ENCODE measurements at regions not wholly inside any gene's neighbourhood (a gene's known extent, or its start where the extent isn't known, plus 50 kb on each side); places are given as distances from the start of the nearest gene placed in this dataset.
A peak's percentile ranks its signal among the peaks of the same experiment; 100 is the strongest.
"Not testable (repeated sequence)": the region's sequence is repeated elsewhere in the genome, so short reads cannot be mapped to it uniquely, and the experiment has no call there.

GRCh38 chr4:29948451-29948850, 771.7 kb upstream of the PCDH7 start:
- no peak for DNase-seq (ENCODE audit: low read depth)

GRCh38 chr4:29948858-29949257, 771.3 kb upstream of the PCDH7 start:
- no peak for DNase-seq (ENCODE audit: low read depth)

- no peak for DNase-seq (ENCODE audit: low read depth)
Measured at GRCh38 chr4:29966386-29966785, 753.8 kb upstream of the PCDH7 start.

GRCh38 chr4:29970626-29971025, 749.5 kb upstream of the PCDH7 start:
- peak; percentile 9 for DNase-seq (ENCODE audit: low read depth)

- DNase-seq (ENCODE audit: low read depth): no peak
Measured at GRCh38 chr4:29972121-29972520, 748.0 kb upstream of the PCDH7 start.

- no peak for DNase-seq (ENCODE audit: low read depth)
Measured at GRCh38 chr4:29983890-29984289, 736.3 kb upstream of the PCDH7 start.

- DNase-seq (ENCODE audit: low read depth): no peak
Measured at GRCh38 chr4:30001628-30002027, 718.5 kb upstream of the PCDH7 start.

GRCh38 chr4:30002341-30002740, 717.8 kb upstream of the PCDH7 start:
- no peak for DNase-seq (ENCODE audit: low read depth)

GRCh38 chr4:30005995-30006394, 714.2 kb upstream of the PCDH7 start:
- DNase-seq (ENCODE audit: low read depth): no peak

GRCh38 chr4:30024526-30024925, 695.6 kb upstream of the PCDH7 start:
- DNase-seq (ENCODE audit: low read depth): no peak

- no peak for DNase-seq (ENCODE audit: low read depth)
Measured at GRCh38 chr4:30028826-30029225, 691.3 kb upstream of the PCDH7 start.

- no peak for DNase-seq (ENCODE audit: low read depth)
Measured at GRCh38 chr4:30056016-30056766, 664.0 kb upstream of the PCDH7 start.

GRCh38 chr4:30068234-30068633, 651.9 kb upstream of the PCDH7 start:
- no peak for DNase-seq (ENCODE audit: low read depth)

GRCh38 chr4:30073011-30073710, 647.0 kb upstream of the PCDH7 start:
- DNase-seq (ENCODE audit: low read depth): peak; percentile 15

GRCh38 chr4:30092420-30093128, 627.6 kb upstream of the PCDH7 start:
- DNase-seq (ENCODE audit: low read depth): not testable (repeated sequence)

- DNase-seq (ENCODE audit: low read depth): peak; percentile 74
Measured at GRCh38 chr4:30094887-30095286, 625.3 kb upstream of the PCDH7 start.

GRCh38 chr4:30103455-30103854, 616.7 kb upstream of the PCDH7 start:
- DNase-seq (ENCODE audit: low read depth): peak; percentile 39

- no peak for DNase-seq (ENCODE audit: low read depth)
Measured at GRCh38 chr4:30116401-30116800, 603.8 kb upstream of the PCDH7 start.

GRCh38 chr4:30117433-30117832, 602.7 kb upstream of the PCDH7 start:
- no peak for DNase-seq (ENCODE audit: low read depth)

- no peak for DNase-seq (ENCODE audit: low read depth)
Measured at GRCh38 chr4:30122711-30123110, 597.5 kb upstream of the PCDH7 start.

GRCh38 chr4:30124621-30125020, 595.5 kb upstream of the PCDH7 start:
- DNase-seq (ENCODE audit: low read depth): not testable (repeated sequence)

- DNase-seq (ENCODE audit: low read depth): no peak
Measured at GRCh38 chr4:30125868-30126267, 594.3 kb upstream of the PCDH7 start.

GRCh38 chr4:30126351-30126750, 593.8 kb upstream of the PCDH7 start:
- no peak for DNase-seq (ENCODE audit: low read depth)
